EL (cell line): ENCODE measurements at regions not wholly inside any gene's neighbourhood (a gene's known extent, or its start where the extent isn't known, plus 50 kb on each side); places are given as distances from the start of the nearest gene placed in this dataset.
"Not testable (repeated sequence)": the region's sequence is repeated elsewhere in the genome, so short reads cannot be mapped to it uniquely, and the experiment has no call there.

ENCODE experiments used
- DNase-seq: peaks from one replicate; pipeline ENCODE4 v3.0.0-alpha.2; 2016

DNA sequence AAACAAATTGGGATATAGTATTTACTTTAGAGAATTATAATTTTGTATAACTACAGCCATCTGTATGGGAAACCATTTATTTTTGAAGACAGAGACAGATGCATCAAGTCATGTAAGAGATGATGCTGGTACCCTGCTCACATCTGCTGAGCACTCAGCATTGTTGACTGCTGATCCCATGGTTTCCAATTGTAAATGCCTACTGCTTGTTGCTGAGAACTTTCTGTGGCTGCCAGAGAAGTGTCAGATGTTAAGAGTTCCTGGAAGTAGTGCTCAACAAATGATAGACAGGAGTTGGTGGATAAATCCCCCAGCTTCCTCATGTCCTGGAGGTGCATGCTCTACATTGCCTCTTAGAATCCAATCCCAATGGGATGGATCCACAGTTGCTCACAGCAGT lies 167.1 kb downstream of the OXSM start:
- no peak for DNase-seq

DNA sequence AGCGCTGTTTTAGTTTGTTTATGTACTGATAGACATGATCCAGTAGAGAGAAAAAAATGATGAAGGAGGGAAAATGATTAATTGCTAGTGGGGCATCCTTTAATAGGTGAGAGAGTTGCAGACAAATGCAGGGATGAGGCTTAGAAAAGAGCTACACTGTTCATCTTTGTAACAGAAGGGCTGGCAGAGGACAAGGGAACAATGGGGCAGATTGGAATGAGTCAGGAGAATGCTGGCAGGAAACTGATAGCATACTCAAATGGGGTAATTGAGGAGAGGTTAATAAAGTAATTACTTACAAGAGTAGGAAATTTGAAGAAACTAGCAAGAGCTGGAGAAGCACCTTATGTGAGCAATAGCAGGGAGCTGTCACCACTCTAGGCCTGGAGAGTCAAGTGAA lies 170.9 kb downstream of the OXSM start:
- no peak for DNase-seq

DNA sequence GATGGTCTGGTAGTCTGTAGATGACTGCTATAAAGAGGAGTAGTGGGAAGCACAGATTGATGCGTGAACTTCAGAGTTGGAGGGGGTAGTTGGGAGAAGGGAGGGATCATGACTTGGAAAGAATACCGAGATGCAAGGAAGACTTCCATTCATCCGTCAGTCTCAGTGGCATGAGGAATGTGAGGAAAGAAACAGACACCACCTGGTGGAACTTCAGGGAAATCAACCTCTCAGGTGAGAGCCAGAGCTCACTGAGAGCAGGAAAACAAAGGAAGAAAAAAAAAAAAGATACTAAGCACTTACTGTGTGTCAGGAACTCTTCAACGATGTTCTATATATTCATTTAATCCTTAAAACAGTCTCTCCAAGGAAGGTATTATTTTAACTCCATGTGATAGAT lies 172.4 kb downstream of the OXSM start:
- DNase-seq: no peak

DNA sequence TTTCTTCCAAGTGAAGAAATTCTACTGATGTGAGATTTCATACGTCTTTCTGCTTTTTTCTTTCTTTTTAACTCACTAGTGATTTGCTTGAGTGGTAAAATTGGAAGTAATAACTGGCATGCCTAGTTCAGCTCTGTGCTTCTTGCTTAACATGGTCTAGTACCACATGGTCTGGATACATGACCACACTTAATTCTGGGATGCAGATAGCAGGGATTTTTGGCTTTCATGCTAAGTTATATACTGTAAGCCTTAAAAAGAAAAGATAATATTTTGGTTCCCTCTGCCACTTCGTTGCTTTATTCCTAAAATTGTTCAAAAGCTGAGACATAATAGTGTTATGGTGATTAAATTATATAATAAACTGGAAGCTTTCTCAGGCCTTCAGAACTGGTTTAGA lies 174.3 kb downstream of the OXSM start:
- no peak for DNase-seq

DNA sequence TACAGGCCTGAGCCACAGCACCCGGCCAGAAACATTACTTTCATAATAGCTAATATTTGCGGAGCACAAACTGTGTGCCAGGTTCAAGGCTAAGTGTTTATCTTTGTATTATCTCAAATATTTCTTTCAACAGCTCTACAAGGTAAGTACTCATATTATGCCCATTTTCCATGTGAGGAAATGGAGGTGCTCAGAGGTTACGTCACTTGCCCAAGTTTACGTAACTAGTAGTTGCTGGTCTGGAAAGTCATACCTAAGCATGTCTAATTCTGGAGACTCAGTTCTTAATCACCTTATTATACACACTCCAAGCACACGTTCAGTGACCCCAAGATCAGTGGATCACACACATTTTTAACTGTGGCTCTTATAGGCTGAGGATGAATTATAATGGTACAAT lies 177.5 kb downstream of the OXSM start:
- no peak for DNase-seq

DNA sequence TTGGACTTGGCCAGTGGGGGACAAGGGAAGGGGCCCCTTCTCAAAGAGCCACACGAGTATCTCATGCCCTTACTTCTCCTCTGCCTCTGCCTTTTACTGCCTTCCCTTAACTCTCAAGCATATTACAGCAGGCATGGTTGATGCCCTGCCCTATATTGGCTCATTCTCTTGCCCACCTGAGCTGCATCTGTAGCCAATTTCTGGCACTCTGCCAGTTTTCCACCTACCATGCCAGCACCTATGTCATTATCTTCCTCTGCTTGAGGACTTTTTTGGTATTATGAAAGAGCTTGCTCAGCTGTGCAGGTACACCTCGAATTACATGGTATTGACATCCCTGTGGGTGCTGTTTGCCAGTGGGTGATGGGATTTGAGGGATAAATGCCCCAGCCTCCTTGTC lies 181.8 kb downstream of the OXSM start:
- DNase-seq: no peak

DNA sequence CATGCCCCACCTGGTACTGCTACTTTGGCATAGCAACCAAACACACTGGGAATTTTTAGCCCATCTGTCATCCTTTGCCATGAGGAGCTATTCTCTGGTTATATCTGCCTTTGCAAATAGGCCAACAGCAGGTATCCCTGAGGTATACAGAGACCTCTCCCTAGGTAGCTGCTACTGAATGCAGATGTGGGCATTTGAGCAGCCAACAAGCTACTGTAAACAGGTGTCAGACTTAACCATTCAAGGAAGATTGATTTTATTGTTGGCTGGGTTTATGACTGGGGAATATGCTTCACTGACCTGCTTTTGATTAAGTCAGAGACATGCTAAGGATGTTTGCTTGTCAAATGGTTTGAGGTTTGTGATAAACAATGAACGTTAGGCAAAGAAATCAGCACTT lies 183.2 kb downstream of the OXSM start:
- no peak for DNase-seq

DNA sequence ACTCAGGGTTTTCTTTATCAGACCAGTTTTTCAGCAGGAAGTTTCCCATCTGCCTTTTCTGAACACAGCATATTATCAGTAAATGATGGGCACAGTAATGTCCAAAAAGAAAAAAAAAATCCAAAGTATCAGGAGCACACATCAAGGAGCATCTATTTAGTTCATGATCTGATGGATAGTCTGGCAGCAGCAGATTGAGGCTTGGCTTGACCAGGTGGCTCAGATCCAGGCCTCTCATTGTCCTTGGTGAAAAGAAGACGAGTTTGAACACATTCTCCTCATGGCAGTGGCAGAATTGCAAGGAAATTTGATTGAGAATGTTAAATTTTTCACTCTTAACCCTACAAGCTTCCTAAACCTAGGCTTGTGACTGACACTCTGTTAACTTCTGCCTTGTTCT lies 192.9 kb downstream of the OXSM start:
- no peak for DNase-seq

DNA sequence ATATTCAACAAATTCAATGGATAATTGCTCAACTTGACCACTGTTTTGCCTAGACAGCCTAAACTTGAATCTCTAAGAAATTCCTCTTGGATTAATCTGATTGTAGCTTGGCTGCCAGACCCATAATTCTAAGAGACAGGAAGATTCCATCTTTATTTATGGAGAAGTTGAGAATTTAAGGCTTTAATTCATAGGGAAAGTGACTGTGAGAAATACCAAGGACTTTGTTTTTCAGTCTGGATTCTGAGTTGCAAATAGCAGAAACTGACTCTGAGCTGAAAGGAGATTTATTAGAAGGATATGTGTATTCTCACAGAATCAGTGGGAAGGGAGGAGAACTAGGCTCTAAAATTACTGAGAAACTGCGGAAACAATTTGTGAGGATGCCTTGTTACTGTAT lies 195.7 kb downstream of the OXSM start:
- DNase-seq: no peak

DNA sequence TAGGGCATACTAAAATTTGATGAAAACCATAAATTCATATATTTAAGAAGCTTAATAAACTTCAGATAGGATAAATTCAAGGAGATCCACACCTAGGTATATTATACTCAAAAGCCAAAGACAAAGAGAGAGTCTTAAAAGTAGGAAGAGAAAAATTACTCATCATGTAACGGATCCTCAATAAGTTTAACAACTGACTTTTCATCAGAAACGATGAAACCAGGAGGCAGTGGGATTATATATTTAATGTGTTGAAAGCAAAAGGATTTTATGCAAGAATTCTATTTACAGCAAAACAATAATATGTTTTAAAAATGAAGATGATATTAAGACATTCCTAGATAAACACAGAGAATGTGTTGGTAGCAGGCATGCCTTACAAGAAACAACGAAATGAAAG lies 202.7 kb downstream of the OXSM start:
- no peak for DNase-seq

DNA sequence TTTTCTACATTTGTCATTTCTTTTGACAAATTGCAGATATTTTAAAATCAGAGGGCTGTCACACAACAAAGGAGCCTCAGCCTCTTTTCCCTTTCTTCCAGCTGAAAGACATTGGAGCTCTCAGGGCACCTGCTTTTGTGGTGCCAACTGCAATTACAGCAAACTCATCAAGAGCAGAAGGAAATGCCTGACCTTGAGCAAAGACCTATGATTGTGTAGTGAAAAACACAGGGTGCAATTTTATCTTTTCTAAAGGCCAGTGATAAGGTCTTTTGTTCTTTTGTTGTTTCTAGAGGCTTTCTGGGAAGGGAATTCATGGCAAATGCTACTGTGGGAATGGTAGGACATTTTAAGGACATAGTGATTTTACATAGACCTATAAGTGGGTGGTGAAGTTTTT lies 214.3 kb downstream of the OXSM start:
- DNase-seq: no peak

DNA sequence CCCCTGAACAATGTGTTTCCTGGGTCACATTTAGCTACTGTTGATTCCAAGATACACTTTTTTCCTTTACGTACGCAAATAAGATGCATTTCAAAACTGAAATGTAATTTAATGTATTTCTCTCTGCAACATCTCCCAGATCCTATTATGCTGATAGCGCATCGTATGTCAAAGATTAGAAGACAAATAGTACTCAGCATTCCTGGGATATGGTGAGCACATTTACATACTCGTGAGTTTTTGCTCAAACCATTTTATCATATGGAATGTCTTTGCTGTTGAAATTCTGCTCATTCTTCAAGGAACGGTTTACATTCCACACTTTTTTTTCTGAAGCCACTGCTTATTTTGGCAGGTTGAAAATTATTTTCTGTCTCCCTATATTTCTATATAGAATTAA lies 221.4 kb downstream of the OXSM start:
- DNase-seq: no peak

DNA sequence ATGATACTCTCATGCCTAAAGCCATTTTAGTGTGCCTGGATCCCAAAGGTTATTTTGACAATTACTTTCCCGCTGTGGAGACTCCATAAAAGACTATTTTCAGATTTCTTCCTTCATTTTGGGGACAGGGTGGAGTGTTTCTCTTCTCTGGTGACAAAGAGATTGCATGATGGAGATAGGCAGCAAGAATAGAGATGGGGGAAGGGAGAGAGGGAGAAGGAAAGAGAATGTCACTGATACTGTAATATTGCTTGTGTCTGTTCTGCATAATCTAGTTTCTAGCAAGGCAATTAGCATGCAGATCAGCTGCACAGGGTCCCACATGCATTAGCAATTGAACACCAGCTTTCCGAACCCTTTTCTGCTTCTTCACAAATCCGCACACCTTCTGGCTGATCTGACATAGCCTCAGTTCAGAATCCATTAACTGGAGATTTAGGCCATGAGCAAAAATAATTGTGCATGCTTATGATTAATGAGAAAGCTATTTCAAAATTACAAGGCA lies 222.4 kb downstream of the OXSM start:
- no peak for DNase-seq

DNA sequence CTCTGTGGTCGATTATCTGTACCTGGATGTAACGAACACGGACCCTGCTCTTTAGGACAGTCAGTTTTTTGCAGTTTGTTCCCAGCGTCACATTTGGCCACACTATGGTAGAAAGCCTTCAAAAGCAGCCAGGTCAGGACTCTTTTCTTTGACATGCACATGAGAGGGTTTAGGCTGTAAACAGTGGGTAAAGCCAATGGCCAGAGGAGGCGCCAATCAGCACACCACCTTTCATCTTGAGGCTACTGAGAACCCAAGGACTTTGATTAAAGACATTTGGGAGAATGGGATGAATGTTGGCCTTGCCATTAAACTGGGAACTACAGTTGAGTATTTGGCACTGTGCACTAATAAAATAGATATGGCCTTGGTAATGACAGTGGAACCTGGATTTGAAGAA lies 225.9 kb downstream of the OXSM start:
- no peak for DNase-seq

DNA sequence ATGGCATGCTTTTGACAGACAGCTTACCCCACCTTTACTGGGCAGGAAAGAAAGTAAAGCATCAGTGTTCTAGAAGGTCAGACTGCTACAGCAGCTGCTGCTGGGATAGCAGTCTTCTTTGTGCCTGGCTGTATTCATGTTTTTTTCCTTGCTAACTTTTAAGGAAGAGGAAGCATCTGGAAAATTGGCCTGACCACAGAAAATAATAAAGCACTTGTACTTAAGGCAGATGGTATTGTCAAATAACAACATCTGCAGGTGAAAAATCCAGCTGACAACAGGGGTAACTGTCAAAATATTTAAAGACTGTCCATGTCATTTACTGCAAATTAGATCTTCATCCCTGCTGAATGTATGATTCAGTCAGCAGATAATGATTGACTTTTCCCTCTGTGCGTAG lies 229.0 kb downstream of the OXSM start:
- DNase-seq: no peak

DNA sequence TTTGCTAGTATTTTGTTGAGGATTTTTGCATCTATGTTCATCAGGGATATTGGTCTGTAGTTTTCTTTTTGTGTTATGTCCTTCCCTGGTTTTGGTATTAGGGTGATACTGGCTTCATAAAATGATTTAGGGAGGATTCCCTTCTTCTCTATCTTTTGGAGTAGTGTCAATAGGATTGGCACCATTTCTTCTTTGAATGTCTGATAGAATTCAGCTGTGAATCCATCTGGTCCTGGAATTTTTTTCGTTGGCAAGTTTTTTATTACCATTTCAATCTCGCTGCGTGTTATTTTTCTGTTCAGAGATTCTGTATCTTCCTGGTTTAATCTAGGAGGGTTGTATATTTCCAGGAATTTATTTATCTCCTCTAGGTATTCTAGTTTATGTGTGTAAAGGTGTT lies 234.3 kb downstream of the OXSM start:
- DNase-seq: not testable (repeated sequence)

DNA sequence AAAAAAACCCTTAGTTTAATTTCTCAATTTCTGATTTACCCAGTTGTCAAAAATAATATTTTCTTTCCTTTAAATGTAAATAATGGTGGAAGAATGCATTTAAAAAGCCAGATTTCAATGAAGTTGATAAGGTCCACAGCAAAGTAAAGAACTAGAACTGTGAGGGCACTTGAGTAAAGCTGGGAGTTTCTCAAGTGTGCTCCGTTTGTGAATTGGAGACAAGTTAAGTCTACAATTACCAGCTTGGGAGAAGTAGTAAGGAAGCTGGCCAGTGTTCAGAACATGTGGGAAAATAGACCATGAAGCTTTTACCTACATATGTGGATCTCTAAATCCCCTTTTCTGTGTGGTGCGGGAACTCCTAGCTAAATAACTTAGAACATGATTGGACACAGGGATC lies 239.4 kb downstream of the OXSM start:
- no peak for DNase-seq

DNA sequence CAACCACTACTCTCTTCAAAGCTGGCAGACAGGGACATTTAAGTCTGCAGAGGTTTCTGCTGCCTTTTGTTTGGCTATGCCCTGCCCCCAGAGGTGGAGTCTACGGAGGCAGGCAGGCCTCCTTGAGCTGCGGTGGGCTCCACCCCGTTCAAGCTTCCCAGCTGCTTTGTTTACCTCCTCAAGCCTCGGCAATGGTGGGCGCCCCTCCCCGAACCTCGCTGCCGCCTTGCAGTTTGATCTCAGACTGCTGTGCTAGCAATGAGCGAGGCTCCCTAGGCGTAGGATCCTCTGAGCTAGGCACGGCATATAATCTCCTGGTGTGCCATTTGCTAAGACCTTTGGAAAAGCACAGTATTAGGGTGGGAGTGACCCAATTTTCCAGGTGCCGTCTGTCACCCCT lies 252.2 kb downstream of the OXSM start:
- DNase-seq: not testable (repeated sequence)

DNA sequence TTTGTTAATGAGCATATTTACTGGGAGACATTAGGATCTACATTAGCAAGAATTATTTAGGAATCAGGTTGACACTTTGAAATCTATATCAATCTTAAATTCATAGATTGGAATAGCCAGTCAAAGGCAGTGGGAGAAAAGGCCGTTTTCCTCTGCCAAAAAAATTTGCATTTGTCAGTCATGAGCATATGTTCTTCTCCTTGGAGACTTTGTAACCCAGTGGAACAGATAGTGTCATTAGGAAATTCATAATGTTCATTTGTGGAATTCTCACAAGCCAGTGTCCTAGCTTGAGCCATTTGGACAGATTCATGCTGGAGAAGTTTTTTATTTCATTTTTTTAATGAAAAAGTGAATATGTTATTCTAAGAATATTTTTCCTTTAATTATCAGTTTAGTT lies 260.1 kb downstream of the OXSM start:
- DNase-seq: no peak

DNA sequence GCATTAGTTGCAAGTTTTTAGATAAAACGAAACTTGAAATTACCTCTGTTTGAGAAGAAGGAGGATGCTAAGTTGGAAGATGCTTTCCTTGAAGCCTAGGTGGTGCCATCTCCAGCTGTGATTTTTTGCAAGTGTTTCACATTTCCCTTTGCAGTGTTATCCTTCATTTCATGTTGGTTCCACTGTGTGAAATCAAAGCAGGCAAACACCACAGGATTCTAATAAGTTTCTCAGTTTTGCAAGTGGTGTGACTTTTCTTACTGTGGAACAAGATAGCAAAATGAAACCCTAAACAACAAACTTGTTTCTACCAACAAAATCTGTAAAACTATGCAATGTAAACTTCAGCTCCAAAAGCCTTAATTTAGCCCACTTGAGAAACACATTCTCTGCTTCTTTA lies 260.9 kb downstream of the OXSM start:
- DNase-seq: no peak

DNA sequence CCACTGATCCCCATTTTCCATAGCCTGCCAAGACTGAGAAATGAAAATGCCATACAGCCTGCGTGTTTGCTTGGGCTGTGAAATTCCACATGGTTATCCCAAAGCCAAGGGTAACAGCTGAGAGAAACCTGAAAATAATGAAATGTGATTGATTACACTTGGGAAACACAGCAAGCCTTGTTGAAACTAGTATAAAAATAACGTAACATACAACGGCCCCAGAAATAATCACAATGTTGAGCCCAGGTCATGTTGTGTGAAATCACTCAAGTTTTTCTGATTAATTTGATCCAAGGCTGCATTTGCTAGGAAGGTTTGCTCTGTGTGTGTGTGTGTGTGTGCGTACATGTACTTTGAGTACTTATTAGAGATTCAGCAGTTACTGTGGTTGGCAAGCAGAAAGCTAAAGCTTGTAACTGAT lies 269.0 kb downstream of the OXSM start:
- no peak for DNase-seq

DNA sequence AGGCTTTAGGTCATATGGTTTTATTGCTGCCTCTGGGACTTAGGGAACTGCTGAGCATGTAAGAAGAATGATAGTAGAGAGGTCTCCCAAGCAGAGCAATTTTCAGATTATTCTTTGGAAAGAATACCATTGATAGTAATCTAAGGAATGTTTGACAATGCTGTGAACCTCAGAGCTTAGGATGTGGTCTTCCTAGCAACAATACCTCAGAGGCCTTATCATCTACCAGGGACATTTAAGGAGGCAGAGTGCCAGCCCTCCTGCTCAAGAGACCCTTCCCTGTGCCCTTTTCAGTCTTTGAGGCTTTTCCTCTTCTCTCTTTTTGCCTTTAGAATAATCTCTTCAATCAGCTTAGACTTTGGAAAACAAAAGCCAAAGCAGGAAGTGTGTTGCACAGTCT lies 272.1 kb downstream of the OXSM start:
- DNase-seq: no peak

DNA sequence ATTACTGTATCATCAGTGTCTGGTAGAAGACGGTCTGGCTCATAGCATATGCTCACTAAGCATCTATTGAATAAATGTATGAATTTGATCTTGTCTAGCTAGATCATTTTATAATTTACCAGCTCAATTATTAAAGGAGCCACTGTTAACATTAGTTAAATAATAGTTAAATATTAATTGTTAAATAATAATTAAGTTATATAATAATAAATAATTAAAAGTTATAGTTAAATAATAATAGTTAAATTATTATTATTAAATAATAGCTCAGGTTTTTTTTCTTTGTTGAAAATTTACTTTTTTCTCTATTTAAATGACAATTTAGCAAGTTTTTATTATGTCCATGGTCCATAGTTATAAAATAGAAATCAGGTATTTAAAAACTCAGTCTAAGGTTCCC lies 274.4 kb downstream of the OXSM start:
- DNase-seq: no peak

DNA sequence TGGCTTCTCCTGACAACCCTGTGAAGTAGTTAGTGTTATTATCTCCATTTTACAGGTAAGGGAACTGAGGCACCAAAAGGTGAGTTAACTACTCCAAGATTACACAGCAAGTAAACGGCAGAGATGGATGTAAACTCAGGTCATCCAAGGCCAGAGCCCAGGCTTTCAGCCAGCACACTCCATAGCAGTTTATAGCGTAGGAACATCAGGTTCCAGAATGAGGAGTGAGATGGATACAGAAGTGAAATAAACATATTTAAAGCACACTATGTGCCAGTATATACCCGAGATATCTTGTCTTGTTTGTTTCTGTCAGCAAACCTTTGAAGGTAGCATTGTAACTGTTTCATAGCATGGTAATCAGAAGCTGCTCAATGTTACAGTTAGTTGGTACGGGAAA lies 279.0 kb downstream of the OXSM start:
- DNase-seq: no peak

DNA sequence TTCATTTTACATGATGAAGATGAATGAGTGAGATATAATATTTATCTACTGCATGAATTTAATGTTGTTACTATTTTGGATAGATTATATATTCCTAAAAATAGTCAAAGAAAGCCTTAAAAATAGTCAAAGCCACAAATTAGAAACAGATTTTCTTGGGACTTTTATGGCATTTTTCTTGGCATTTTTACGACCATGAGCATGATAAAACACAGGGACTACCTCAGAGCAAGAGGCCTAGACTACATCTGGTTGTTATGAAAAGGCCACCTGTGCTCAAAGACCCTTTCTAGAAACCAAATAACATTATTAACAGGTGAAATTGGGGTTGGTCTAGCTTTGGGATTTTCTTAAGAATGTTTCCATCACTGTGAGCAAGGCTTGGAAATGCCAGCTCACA lies 281.0 kb downstream of the OXSM start:
- no peak for DNase-seq

DNA sequence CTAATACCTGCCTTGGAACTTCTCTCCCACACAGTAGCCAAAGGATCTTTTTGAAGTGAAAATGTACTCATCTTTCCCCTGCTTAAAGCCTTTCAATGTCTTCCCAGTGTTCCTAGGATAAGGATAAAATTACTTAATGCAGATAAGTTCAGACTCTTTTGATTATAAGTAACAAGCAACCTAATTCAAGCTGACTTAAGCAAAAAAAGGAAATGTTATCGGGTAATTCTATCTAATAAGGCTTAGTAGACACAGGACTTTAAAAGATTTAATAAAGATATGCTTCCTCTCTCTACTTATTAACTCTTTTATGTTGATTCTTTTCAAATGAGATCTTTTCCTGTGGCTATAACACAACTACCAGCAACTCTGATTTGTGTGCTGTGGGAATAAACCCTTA lies 284.2 kb downstream of the OXSM start:
- DNase-seq: no peak
